Subcutaneous abdominal adipose tissue (tissue), 5 donors: ENCODE measurements at regions not wholly inside any gene's neighbourhood (a gene's known extent, or its start where the extent isn't known, plus 50 kb on each side); places are given as distances from the start of the nearest gene placed in this dataset.

Experiments
- H3K27ac ChIP-seq: one replicate; pipeline ENCODE4 v1.7.0; 2013; ENCODE audit warnings: low read depth, mild to moderate bottlenecking, inconsistent platforms, low read length, moderate library complexity
- H3K27me3 ChIP-seq, 5 donors: one replicate each; pipeline ENCODE4 v1.7.0; 2013; ENCODE audit warnings: low read length in 5 of 5, inconsistent platforms in 1 of 5; ENCODE audit not compliant: control insufficient read depth in 5 of 5, insufficient read depth in 4 of 5
- H3K36me3 ChIP-seq, 5 donors: one replicate each; pipeline ENCODE4 v1.7.0; 2013; ENCODE audit warnings: low read length in 5 of 5; ENCODE audit not compliant: control insufficient read depth in 5 of 5, insufficient read depth in 5 of 5
- H3K4me1 ChIP-seq, 5 donors: one replicate each; pipeline ENCODE4 v1.7.0; 2013; ENCODE audit warnings: low read length in 5 of 5, mild to moderate bottlenecking in 3 of 5, moderate library complexity in 1 of 5; ENCODE audit not compliant: control insufficient read depth in 5 of 5, insufficient read depth in 5 of 5
- H3K4me3 ChIP-seq, 5 donors: one replicate each; pipeline ENCODE4 v1.7.0; 2013; ENCODE audit warnings: low read length in 5 of 5, low read depth in 1 of 5
- H3K9ac ChIP-seq, 5 donors: one replicate each; pipeline ENCODE4 v1.7.0; 2013; ENCODE audit warnings: low read length in 5 of 5, mild to moderate bottlenecking in 4 of 5, moderate library complexity in 3 of 5
- H3K9me3 ChIP-seq, 5 donors: one replicate each; pipeline ENCODE4 v1.7.0; 2013; ENCODE audit warnings: low read length in 5 of 5; ENCODE audit not compliant: control insufficient read depth in 5 of 5
- donor health status: healthy.
- donor health status: healthy.
- donor health status: healthy.
- donor health status: healthy.
- donor health status: healthy.

DNA sequence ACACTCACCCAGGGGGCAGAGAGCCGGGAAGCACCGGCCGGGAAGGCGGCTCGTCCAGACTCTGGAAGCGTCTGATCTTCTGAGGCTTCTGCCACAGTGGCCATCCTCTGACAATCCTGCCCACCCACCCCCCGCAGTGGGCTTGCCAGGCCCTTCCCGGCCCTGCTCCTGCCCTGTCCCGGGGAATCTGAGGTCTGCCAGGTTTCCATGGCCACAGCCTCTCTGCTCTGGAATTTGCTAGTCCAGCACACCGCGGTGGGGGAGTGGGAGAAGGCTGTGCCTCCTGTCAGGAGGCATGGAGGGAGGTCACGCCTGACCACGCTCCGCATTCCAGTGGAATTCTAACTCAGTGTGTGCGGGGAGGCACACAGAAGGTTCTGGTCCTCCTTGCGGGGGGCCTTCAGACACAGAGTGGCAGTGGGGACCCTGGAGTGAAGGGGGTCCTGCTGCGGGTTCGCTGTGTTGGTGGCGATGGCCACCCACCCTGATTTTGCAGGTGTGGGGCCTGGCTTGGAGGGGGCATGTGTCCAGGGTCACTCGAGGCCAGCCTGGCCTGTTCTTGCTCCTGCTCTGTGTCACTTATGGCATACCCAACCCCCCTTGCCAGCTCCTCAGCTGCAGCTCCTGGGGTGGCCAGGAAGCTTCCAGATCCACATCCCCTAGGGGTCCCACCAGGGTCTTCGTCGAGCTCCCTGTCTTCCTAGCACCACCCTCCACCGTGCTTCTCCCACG, 55.6 kb upstream of the ADRA2C start:
- Histone ChIP-seq H3K9ac (no peak overlapping the region), H3K36me3 (no peaks in the 10 kb centered on the region), H3K4me1 (peaks cover 0 to 12% (median 4%) of the 10 kb centered on the region in 5 donors), H3K27me3 (peaks cover 11 to 45% (median 32%) of the 10 kb centered on the region in 5 donors), H3K27ac (no peak overlapping the region), H3K4me3 (no peak overlapping the region), H3K9me3 (no peaks in the 10 kb centered on the region)

DNA sequence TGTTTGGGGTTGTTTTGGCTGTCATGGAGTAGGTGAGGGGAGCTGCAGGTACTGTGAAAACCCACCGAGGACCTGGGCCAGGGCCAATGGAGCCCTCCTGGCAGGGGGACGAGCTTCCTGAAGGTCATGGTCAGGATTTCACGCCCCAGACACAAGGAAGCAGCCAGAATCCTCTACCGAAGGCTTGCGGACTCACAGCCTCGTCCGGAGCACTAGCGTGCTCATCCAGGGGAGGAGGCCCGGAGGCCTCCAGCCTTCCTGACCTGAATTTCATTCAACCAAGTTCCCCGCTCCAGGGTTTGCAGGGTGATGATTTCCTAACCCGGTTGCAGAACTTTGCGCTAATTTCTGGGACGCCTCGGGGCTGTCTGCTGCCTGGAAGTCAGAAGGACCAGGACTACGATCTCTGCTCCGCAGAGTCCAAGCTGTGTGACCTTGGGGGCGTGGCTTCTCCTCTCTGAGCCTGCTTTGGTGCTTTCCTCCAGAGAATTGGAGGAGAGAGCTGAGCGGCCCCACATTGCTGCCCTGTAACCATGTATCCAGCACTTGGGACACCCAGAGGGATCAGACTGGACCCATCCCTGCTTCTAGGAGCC, 56.2 kb upstream of the ADRA2C start:
- Histone ChIP-seq H3K4me1 (peaks cover 0 to 12% (median 4%) of the 10 kb centered on the region in 5 donors), H3K4me3 (no peak overlapping the region), H3K9ac (no peak overlapping the region), H3K27ac (no peak overlapping the region), H3K36me3 (no peaks in the 10 kb centered on the region), H3K9me3 (no peaks in the 10 kb centered on the region), H3K27me3 (peaks cover 16 to 47% (median 33%) of the 10 kb centered on the region in 5 donors)

DNA sequence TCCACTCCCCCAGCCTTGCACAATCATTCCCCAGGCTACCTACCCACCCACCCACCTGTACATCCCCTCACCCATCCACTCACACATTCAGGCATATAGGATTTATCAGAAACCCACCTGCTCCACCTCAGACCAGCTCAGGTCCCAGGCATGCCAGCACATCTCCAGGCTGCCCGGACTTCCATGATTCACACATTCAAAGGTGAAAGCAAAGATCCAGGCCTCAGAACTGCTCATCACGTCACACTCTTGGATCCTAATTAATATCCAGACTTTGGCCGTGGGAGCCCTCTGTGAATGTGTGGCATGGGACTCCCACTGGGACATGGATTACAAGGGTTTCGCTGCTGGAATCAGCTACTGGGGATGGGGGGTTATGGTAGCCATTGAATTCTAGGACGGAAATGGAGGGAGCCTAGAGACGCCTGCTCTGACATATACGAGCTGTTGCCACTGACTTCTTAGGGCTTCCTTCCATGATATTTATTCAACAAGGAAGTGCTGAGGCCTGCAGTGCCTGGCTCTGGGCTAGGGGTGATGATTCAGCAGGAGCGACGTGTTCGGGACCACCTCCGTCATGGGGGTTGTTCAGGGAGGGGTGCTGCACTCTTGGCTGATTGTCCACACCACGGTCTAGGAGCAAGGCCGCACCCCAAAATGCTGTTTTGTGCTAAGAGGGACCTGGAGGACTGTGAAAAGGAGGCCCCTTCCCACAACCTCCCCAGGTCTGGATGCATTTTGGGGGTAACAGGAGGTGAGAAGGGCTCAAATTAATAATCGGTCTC, 56.9 kb upstream of the ADRA2C start:
- no peaks in the 10 kb centered on the region for H3K36me3 ChIP-seq
- H3K9ac ChIP-seq: no peak overlapping the region
- H3K4me1 ChIP-seq: peaks cover 0 to 12% (median 4%) of the 10 kb centered on the region in 5 donors
- no peak overlapping the region for H3K27ac ChIP-seq
- H3K9me3 ChIP-seq: no peaks in the 10 kb centered on the region
- no peak overlapping the region for H3K4me3 ChIP-seq
- H3K27me3 ChIP-seq: peaks cover 16 to 53% (median 35%) of the 10 kb centered on the region in 5 donors

DNA sequence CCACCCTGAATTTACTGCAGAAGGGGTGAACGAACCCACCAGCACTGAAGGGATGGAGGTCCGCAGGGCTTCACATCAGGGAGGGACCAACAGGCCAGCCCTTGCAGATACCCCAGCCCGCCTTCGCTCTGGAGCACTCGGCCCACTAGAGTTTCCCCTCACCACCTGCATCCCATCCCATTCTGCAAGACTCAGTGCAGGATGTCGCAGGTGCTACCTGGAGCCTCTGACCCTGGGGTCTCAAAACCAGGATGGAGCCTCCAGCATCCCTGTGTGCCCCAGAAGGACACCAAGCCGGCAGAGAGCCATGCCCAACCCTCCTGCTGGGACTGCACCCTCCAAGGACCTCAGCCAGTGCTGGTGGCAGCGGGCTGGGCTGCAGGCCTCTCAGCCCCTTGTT, 57.6 kb upstream of the ADRA2C start:
- no peak overlapping the region for H3K4me3 ChIP-seq
- H3K9ac ChIP-seq: no peak overlapping the region
- H3K9me3 ChIP-seq: no peaks in the 10 kb centered on the region
- H3K36me3 ChIP-seq: no peaks in the 10 kb centered on the region
- peaks cover 16 to 52% (median 40%) of the 10 kb centered on the region in 5 donors for H3K27me3 ChIP-seq
- no peak overlapping the region for H3K27ac ChIP-seq
- H3K4me1 ChIP-seq: peaks cover 0 to 12% (median 4%) of the 10 kb centered on the region in 5 donors

DNA sequence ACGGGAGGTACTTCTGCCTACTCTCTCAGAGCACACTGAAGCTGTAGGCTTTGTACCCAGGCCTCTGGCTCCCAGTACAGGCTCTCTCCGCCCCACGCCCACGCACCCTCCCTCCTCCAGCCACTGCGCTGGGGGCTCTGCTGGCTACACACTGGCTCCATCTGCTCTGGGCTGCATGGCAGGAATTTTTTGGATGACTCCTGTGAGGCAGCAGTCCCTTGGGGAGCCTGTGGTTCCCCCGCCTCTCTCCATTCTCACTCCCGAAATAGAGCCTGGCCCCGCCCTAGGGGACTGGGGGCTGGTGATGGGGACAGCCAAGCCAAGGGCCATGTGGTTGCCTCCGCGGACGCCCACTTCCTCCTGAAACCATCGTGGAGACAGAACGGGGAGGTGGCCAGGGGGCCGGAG, 58.1 kb upstream of the ADRA2C start:
- no peak overlapping the region for H3K9ac ChIP-seq
- H3K9me3 ChIP-seq: no peaks in the 10 kb centered on the region
- no peak overlapping the region for H3K27ac ChIP-seq
- peaks cover 0 to 12% (median 4%) of the 10 kb centered on the region in 5 donors for H3K4me1 ChIP-seq
- peaks cover 16 to 53% (median 45%) of the 10 kb centered on the region in 5 donors for H3K27me3 ChIP-seq
- H3K4me3 ChIP-seq: no peak overlapping the region
- no peaks in the 10 kb centered on the region for H3K36me3 ChIP-seq

DNA sequence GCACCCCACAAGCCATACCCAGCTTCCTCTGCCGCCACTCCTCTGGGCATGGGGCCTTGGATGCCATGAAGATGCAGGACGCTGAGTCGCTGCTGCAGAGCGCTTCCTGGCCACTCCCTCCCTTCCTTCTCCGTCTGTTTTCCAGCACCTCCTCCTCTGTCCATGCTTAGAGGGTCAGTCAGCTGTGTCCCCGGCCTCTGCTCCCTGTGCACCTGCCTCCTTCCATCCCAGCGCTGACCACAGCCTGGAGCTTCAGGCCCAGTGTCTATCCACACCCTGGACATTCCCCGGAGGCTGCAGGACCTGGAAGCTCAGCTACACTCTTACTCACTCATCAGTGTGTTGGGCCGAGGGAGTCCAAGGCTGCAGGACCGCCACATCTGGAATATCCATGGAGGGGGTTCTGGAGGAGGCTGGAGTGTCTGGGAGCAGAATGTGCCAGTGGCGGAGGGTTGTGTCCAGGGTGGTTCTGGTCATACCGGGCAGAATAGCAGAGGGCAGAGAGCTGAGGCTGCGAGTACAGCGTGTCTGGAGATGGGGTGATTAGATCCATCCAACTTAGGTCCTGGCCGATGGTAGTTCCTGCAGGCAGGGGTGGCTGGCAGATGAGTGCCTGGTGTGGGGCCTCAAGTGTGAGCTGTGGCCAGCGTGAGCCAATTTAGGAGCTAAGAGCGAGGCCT, 58.6 kb upstream of the ADRA2C start:
- Histone ChIP-seq H3K9me3 (no peaks in the 10 kb centered on the region), H3K27me3 (peaks cover 16 to 58% (median 49%) of the 10 kb centered on the region in 5 donors), H3K27ac (no peak overlapping the region), H3K9ac (no peak overlapping the region), H3K4me1 (peaks cover 0 to 12% (median 4%) of the 10 kb centered on the region in 5 donors), H3K36me3 (no peaks in the 10 kb centered on the region), H3K4me3 (no peak overlapping the region)

DNA sequence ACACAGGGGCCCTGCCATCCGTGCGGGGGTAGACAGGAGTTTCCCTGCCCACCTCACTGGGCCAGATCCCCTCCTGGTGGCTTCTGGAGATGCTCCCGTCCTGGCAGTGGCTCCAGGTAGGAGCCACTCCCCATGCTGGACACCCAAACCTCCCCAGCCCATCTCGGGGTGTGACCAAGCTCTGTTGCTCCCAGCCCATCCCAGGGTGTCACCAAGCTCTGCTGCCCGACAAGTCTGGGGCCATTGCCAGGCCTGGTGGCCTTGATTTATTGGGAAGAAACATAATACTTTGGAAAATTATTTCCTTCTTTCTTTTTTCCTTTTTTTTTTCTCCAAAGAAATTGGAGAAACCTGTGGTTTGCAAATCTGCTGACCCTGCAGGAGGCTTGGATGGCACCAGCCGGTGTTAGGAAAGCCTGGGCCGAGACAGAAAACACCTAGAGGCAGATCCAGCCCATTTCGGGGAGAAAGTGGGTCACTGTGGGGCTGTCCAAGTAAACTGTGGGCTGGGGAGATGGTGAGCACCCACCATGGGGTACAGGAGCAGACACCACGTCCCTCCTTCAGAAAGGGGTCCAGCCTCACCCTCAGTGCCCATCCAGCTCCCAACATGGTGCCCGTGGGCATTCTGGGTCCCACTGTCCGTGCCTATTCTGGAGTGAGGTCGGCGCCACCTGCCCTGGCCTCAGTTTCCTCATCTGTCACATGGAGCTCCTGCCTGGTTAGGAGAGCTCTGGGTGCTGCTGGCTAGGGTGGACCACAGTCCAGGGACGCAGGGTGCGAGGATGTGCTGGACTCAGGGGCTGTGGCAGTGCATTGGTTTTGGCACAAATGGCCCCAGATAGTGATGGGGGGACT, 59.4 kb upstream of the ADRA2C start:
- no peak overlapping the region for H3K9ac ChIP-seq
- H3K27me3 ChIP-seq: peaks cover 20 to 62% (median 49%) of the 10 kb centered on the region in 5 donors
- H3K4me1 ChIP-seq: peaks cover 0 to 12% (median 4%) of the 10 kb centered on the region in 5 donors
- no peak overlapping the region for H3K27ac ChIP-seq
- no peaks in the 10 kb centered on the region for H3K9me3 ChIP-seq
- H3K36me3 ChIP-seq: no peaks in the 10 kb centered on the region
- H3K4me3 ChIP-seq: no peak overlapping the region

DNA sequence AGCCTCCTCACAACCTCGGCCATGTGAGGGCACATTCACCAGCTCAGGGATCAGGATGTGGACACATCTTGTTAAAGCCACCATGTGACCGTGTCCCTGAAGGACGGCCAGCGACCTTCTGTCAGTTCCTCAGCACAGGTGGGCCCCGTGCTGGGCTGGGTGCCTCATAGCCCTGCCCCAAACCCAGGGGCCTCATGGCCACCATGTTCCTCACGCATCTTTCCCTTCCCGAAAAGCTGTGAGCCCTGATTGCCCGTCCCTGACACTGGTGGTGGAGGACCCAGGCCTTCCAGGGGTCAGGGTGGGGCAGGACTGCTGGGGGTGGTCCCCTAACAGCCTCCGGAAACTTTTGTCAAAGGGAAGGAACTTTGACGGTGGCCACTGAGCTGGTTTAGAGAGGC, 60.1 kb upstream of the ADRA2C start:
- Histone ChIP-seq H3K4me1 (peaks cover 0 to 12% (median 4%) of the 10 kb centered on the region in 5 donors), H3K27me3 (peaks cover 24 to 69% (median 55%) of the 10 kb centered on the region in 5 donors), H3K27ac (no peak overlapping the region), H3K36me3 (no peaks in the 10 kb centered on the region), H3K4me3 (no peak overlapping the region), H3K9me3 (no peaks in the 10 kb centered on the region), H3K9ac (no peak overlapping the region)
